OCI-LY1 (cell line): ENCODE measurements at regions not wholly inside any gene's neighbourhood (a gene's known extent, or its start where the extent isn't known, plus 50 kb on each side); places are given as distances from the start of the nearest gene placed in this dataset.

ENCODE experiments used
- H2AFZ ChIP-seq: fragments of 200-600 bp; sonication (generic), shearing (Covaris generic); 2 replicates; pipeline ENCODE4 v1.6.0; 2014; ENCODE audit warnings: antibody characterized with exemption, mild to moderate bottlenecking, low read length
- H3F3A ChIP-seq: fragments of 200-600 bp; sonication (generic), shearing (Covaris generic); 2 replicates; pipeline ENCODE4 v1.6.0; 2014; ENCODE audit warnings: mild to moderate bottlenecking, antibody characterized with exemption, low read length, moderate library complexity; ENCODE audit not compliant: insufficient read depth
- H3K27ac ChIP-seq: fragments of 200-600 bp; sonication (generic); 2 replicates; pipeline ENCODE4 v1.5.1; 2014; ENCODE audit warnings: low read length, mixed run types, mild to moderate bottlenecking, low read depth; ENCODE audit not compliant: poor library complexity, severe bottlenecking
- H3K27me3 ChIP-seq: fragments of 200-600 bp; sonication (generic); 2 replicates; pipeline ENCODE4 v1.6.0; 2014; ENCODE audit warnings: antibody characterized with exemption, mild to moderate bottlenecking, low read length, moderate library complexity; ENCODE audit not compliant: insufficient read depth
- H3K36me3 ChIP-seq: fragments of 200-600 bp; sonication (generic); 2 replicates; pipeline ENCODE4 v1.6.1; 2014; ENCODE audit warnings: mild to moderate bottlenecking, antibody characterized with exemption, low read length, moderate library complexity, mixed read lengths; ENCODE audit not compliant: insufficient read depth
- H3K4me1 ChIP-seq: fragments of 200-600 bp; sonication (generic); 2 replicates; pipeline ENCODE4 v1.5.1; 2014; ENCODE audit warnings: mild to moderate bottlenecking, low read length, moderate library complexity; ENCODE audit not compliant: insufficient read depth, severe bottlenecking
- H3K4me2 ChIP-seq: fragments of 200-600 bp; sonication (generic), shearing (Covaris generic); 2 replicates; pipeline ENCODE4 v1.6.1; 2014; ENCODE audit warnings: low read length
- H3K4me3 ChIP-seq: fragments of 200-600 bp; sonication (generic); 2 replicates; pipeline ENCODE4 v1.5.1; 2014; ENCODE audit warnings: low read length, low read depth, mild to moderate bottlenecking, mixed read lengths; ENCODE audit not compliant: poor library complexity, severe bottlenecking
- H3K79me2 ChIP-seq: fragments of 200-600 bp; shearing (Covaris generic); 2 replicates; pipeline ENCODE4 v1.6.1; 2016; ENCODE audit warnings: mixed run types, low read length, mixed read lengths; ENCODE audit not compliant: insufficient read depth
- H3K9ac ChIP-seq: fragments of 200-600 bp; sonication (generic), shearing (Covaris generic); 2 replicates; pipeline ENCODE4 v1.6.1; 2014; ENCODE audit warnings: mild to moderate bottlenecking, low read length, mixed read lengths
- H3K9me2 ChIP-seq: fragments of 200-600 bp; sonication (generic), shearing (Covaris generic); 2 replicates; pipeline ENCODE4 v1.6.1; 2014; ENCODE audit warnings: low read depth, mild to moderate bottlenecking, low read length, mixed read lengths
- H3K9me3 ChIP-seq: fragments of 200-600 bp; shearing (Covaris generic); 2 replicates; pipeline ENCODE4 v1.6.1; 2014; ENCODE audit warnings: low read length, mixed read lengths
- H4K20me1 ChIP-seq: fragments of 200-600 bp; sonication (generic), shearing (Covaris generic); 2 replicates; pipeline ENCODE4 v1.6.0; 2016; ENCODE audit warnings: mild to moderate bottlenecking, low read length; ENCODE audit not compliant: insufficient read depth
- EZH2 ChIP-seq: fragments of 200-600 bp; sonication (generic), shearing (Covaris generic); IDR thresholded peaks from 2 replicates; pipeline ENCODE4 v1.8.0; 2017; ENCODE audit warnings: borderline replicate concordance, mixed run types, mild to moderate bottlenecking, antibody characterized with exemption, low read length, moderate library complexity, mixed read lengths
- TF ChIP-seq, protein P1 (sequence below): fragments of 200-600 bp; sonication (generic), shearing (Covaris generic); IDR thresholded peaks from 2 replicates; pipeline ENCODE4 v1.5.1; 2017; ENCODE audit warnings: mild to moderate bottlenecking, antibody characterized with exemption, low read length, moderate library complexity, mixed read lengths

DNA sequence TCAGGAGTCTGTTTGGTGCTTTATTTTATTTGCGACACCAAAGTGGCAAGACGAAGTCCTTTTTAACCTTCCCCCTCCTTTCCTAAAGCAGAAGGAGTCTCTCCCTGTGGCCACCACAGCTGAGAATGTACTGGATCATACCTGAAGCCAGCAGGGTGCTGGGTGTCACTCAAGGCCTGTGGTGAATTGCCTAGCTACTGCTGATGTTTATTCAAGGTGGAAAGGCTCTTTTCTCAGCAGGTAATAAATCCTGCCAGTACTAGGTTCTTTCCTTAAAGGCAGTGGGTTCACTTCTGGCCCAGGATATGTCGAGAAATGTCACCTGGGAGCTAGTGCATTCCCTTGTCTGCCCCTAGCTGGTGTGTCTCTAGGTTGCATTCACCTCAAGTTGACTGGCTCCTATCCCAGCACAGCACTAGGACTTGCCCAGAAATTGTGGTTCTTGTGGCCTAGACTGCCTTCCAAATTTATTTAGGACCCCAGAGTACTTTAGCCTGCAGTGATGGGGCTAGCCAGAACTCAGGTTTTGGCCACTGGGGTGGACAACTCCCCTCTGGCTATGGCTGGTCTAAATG, 60.8 kb upstream of the FAM3C start:
- Histone ChIP-seq H4K20me1 (no peaks in the 10 kb centered on the region), H3K4me1 (no peaks in the 10 kb centered on the region), H3K36me3 (no peaks in the 10 kb centered on the region), H3K79me2 (no peaks in the 10 kb centered on the region), H3K9me3 (no peaks in the 10 kb centered on the region), H3K9ac (no peak overlapping the region), H3K4me2 (no peak overlapping the region), H3K4me3 (no peak overlapping the region), H3F3A (no peaks in the 10 kb centered on the region), H3K27ac (no peak overlapping the region), H2AFZ (no peak overlapping the region), H3K9me2 (no peaks in the 10 kb centered on the region), H3K27me3 (peaks cover 4% of the 10 kb centered on the region; the same call in 1 of the 2 replicates)
- TF ChIP-seq, protein P1, sequence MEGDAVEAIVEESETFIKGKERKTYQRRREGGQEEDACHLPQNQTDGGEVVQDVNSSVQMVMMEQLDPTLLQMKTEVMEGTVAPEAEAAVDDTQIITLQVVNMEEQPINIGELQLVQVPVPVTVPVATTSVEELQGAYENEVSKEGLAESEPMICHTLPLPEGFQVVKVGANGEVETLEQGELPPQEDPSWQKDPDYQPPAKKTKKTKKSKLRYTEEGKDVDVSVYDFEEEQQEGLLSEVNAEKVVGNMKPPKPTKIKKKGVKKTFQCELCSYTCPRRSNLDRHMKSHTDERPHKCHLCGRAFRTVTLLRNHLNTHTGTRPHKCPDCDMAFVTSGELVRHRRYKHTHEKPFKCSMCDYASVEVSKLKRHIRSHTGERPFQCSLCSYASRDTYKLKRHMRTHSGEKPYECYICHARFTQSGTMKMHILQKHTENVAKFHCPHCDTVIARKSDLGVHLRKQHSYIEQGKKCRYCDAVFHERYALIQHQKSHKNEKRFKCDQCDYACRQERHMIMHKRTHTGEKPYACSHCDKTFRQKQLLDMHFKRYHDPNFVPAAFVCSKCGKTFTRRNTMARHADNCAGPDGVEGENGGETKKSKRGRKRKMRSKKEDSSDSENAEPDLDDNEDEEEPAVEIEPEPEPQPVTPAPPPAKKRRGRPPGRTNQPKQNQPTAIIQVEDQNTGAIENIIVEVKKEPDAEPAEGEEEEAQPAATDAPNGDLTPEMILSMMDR: no peak
- no peak for TF ChIP-seq EZH2

DNA sequence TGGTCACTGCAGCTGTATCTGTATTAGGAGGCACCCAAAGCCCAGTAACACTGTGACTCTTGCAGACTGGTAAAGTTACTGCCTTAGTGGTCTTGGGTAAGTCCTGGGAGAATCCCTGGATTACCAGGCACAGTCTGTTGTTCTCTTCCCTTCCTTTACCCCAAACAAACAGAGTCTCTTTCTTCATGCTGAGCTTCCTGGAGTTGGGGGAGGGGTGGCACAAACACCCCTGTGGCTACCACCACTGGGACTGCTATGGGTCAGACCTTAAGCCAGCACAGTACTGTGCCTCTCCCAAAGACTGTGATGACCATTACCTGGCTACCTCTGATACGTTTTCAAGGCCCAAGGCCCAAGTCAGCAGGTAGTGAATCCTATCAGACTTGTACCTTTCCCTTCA, 59.9 kb upstream of the FAM3C start:
- H3K79me2 ChIP-seq: no peaks in the 10 kb centered on the region
- no peaks in the 10 kb centered on the region for H4K20me1 ChIP-seq
- no peak overlapping the region for H2AFZ ChIP-seq
- no peak overlapping the region for H3K4me3 ChIP-seq
- H3K27ac ChIP-seq: no peak overlapping the region
- H3K9ac ChIP-seq: no peak overlapping the region
- no peaks in the 10 kb centered on the region for H3K9me3 ChIP-seq
- no peak for TF ChIP-seq EZH2
- TF ChIP-seq, protein P1: no peak
- H3K36me3 ChIP-seq: no peaks in the 10 kb centered on the region
- no peaks in the 10 kb centered on the region for H3K4me1 ChIP-seq
- no peak overlapping the region for H3K4me2 ChIP-seq
- peaks cover 4% of the 10 kb centered on the region; the same call in 1 of the 2 replicates for H3K27me3 ChIP-seq
- H3F3A ChIP-seq: no peaks in the 10 kb centered on the region
- H3K9me2 ChIP-seq: no peaks in the 10 kb centered on the region

DNA sequence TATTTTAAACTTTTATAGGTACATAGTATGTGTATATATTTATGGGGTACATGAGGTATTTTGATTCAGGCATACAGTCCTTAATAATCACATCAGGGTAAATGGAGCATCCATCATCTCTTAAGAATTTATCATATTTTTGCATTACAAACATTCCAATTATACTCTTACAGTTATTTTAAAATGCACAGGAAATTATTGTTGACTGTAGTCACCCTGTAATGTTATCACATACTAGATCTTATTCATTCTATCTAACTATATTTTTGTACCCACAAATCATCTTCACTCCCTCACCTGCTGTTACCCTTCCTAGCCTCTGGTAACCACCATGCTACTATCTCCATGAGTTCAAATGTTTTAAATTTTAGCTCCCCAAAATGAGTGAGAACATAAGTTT, 56.3 kb upstream of the FAM3C start:
- Histone ChIP-seq H4K20me1 (no peaks in the 10 kb centered on the region), H3F3A (no peaks in the 10 kb centered on the region), H3K27ac (no peak overlapping the region), H3K36me3 (no peaks in the 10 kb centered on the region), H3K9ac (no peak overlapping the region), H2AFZ (no peak overlapping the region), H3K4me1 (no peaks in the 10 kb centered on the region), H3K79me2 (no peaks in the 10 kb centered on the region), H3K4me3 (no peak overlapping the region), H3K9me2 (no peaks in the 10 kb centered on the region), H3K4me2 (no peak overlapping the region), H3K27me3 (no peaks in the 10 kb centered on the region), H3K9me3 (no peaks in the 10 kb centered on the region)
- TF ChIP-seq, protein P1: no peak
- no peak for TF ChIP-seq EZH2
